ENCODE measurements at regions not wholly inside any gene's neighbourhood (a gene's known extent, or its start where the extent isn't known, plus 50 kb on each side); places are given as distances from the start of the nearest gene placed in this dataset.

DNA sequence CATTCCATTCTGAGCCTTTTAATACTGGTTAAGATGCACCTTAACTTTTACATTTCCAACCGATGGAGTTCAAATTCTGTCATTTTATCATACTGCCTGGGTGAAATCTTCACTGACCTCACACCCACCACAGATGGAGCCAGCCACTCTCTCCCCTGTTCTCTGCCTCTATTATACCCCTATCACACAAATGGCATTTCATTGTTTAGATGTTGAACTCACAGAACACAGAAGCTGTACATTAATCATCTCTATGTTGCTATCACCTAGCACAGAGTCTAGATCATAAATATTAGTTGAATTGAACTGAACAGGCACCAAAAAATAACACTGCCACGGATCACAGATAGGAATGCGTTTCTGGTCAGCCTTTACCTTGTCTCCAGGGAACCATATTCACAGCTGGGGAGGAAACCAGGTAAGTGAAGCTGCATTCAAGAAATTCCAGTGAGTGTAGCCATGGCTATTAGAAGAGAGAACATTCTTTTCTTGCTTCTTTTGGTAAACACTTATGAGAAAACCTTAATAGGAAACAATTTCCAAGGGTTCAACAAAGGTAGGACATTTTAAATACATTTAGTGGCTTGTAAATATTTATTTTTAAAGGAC lies 194.9 kb upstream of the RMST start:
- TF ChIP-seq, protein P1, sequence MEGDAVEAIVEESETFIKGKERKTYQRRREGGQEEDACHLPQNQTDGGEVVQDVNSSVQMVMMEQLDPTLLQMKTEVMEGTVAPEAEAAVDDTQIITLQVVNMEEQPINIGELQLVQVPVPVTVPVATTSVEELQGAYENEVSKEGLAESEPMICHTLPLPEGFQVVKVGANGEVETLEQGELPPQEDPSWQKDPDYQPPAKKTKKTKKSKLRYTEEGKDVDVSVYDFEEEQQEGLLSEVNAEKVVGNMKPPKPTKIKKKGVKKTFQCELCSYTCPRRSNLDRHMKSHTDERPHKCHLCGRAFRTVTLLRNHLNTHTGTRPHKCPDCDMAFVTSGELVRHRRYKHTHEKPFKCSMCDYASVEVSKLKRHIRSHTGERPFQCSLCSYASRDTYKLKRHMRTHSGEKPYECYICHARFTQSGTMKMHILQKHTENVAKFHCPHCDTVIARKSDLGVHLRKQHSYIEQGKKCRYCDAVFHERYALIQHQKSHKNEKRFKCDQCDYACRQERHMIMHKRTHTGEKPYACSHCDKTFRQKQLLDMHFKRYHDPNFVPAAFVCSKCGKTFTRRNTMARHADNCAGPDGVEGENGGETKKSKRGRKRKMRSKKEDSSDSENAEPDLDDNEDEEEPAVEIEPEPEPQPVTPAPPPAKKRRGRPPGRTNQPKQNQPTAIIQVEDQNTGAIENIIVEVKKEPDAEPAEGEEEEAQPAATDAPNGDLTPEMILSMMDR (IDR thresholded peaks at IDR 0.05; ENCODE audit: insufficient read depth, low read length), result no peak
- TF ChIP-seq, protein P2, sequence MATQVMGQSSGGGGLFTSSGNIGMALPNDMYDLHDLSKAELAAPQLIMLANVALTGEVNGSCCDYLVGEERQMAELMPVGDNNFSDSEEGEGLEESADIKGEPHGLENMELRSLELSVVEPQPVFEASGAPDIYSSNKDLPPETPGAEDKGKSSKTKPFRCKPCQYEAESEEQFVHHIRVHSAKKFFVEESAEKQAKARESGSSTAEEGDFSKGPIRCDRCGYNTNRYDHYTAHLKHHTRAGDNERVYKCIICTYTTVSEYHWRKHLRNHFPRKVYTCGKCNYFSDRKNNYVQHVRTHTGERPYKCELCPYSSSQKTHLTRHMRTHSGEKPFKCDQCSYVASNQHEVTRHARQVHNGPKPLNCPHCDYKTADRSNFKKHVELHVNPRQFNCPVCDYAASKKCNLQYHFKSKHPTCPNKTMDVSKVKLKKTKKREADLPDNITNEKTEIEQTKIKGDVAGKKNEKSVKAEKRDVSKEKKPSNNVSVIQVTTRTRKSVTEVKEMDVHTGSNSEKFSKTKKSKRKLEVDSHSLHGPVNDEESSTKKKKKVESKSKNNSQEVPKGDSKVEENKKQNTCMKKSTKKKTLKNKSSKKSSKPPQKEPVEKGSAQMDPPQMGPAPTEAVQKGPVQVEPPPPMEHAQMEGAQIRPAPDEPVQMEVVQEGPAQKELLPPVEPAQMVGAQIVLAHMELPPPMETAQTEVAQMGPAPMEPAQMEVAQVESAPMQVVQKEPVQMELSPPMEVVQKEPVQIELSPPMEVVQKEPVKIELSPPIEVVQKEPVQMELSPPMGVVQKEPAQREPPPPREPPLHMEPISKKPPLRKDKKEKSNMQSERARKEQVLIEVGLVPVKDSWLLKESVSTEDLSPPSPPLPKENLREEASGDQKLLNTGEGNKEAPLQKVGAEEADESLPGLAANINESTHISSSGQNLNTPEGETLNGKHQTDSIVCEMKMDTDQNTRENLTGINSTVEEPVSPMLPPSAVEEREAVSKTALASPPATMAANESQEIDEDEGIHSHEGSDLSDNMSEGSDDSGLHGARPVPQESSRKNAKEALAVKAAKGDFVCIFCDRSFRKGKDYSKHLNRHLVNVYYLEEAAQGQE (IDR thresholded peaks at IDR 0.05; ENCODE audit: insufficient replicate concordance, low read depth), result no peak
- TF ChIP-seq POLR2AphosphoS5 (IDR thresholded peaks at IDR 0.05; ENCODE audit: low read depth), result no peak
